OCI-LY7 (cell line): ENCODE measurements at regions not wholly inside any gene's neighbourhood (a gene's known extent, or its start where the extent isn't known, plus 50 kb on each side); places are given as distances from the start of the nearest gene placed in this dataset.

Experiments
- BruUV-seq: library from RNA; stranded (reverse); fragments of 400-500 nt; replicated peaks from 2 replicates; lab custom pipeline; 2021; lab: Mats Ljungman, UMichigan
- CTCF ChIA-PET: fragments of 300-600 bp; sonication (Branson Sonifier 250); formaldehyde crosslinking; loops from one replicate; lab custom pipeline; 2022; ENCODE audit warnings: antibody characterized with exemption; ENCODE audit not compliant: unreplicated experiment; lab: Charles Lee
- POLR2A ChIA-PET: fragments of 300-600 bp; sonication (Branson Sonifier 250); formaldehyde crosslinking; loops from one replicate; lab custom pipeline; 2022; ENCODE audit warnings: antibody characterized with exemption; lab: Charles Lee
- DNase-seq: peaks from one replicate; pipeline ENCODE4 v3.0.0-alpha.2; 2015; ENCODE audit warnings: low spot score
- H2AFZ ChIP-seq: fragments of 200-600 bp; sonication (generic), shearing (Covaris generic); 2 replicates; pipeline ENCODE4 v1.6.1; 2014; ENCODE audit warnings: mild to moderate bottlenecking, antibody characterized with exemption, low read length, moderate library complexity
- H3K27ac ChIP-seq: fragments of 200-600 bp; sonication (generic); 2 replicates; pipeline ENCODE4 v1.5.1; 2014; ENCODE audit warnings: mixed run types, low read depth, mild to moderate bottlenecking, moderate library complexity, low read length, inconsistent platforms; ENCODE audit not compliant: poor library complexity, severe bottlenecking
- H3K36me3 ChIP-seq: fragments of 200-600 bp; sonication (generic); 2 replicates; pipeline ENCODE4 v1.6.1; 2014; ENCODE audit warnings: mild to moderate bottlenecking, antibody characterized with exemption, low read length, moderate library complexity, mixed read lengths; ENCODE audit not compliant: insufficient read depth
- H3K4me1 ChIP-seq: fragments of 200-600 bp; sonication (generic); 2 replicates; pipeline ENCODE4 v1.5.1; 2014; ENCODE audit warnings: mild to moderate bottlenecking, low read length; ENCODE audit not compliant: insufficient read depth, poor library complexity, severe bottlenecking
- H3K4me2 ChIP-seq: fragments of 200-600 bp; sonication (generic); 2 replicates; pipeline ENCODE4 v1.6.1; 2014; ENCODE audit warnings: mild to moderate bottlenecking, low read length
- H3K4me3 ChIP-seq: fragments of 200-600 bp; sonication (generic); 2 replicates; pipeline ENCODE4 v1.5.1; 2014; ENCODE audit warnings: mild to moderate bottlenecking, low read depth, low read length; ENCODE audit not compliant: poor library complexity, severe bottlenecking
- H3K79me2 ChIP-seq: fragments of 200-600 bp; sonication (generic); 2 replicates; pipeline ENCODE4 v1.6.1; 2016; ENCODE audit warnings: low read depth, mild to moderate bottlenecking, low read length, moderate library complexity, mixed read lengths; ENCODE audit not compliant: insufficient read depth
- H3K9me2 ChIP-seq: fragments of 200-600 bp; sonication (generic); 2 replicates; pipeline ENCODE4 v1.6.1; 2016; ENCODE audit warnings: mild to moderate bottlenecking, low read length, mixed read lengths; ENCODE audit not compliant: insufficient read depth
- H3K9me3 ChIP-seq: fragments of 200-600 bp; sonication (generic); 2 replicates; pipeline ENCODE4 v1.6.1; 2014; ENCODE audit warnings: mild to moderate bottlenecking, mixed run types, low read length, mixed read lengths
- H4K20me1 ChIP-seq: fragments of 200-600 bp; sonication (generic); 2 replicates; pipeline ENCODE4 v1.6.1; 2014; ENCODE audit warnings: mild to moderate bottlenecking, antibody characterized with exemption, low read length, moderate library complexity, mixed read lengths; ENCODE audit not compliant: insufficient read depth
- EZH2phosphoT487 ChIP-seq: fragments of 200-600 bp; sonication (generic); IDR thresholded peaks from 2 replicates; pipeline ENCODE4 v1.6.1; 2018; ENCODE audit warnings: low read depth, borderline replicate concordance, mild to moderate bottlenecking, mixed run types, antibody characterized with exemption, low read length, moderate library complexity, mixed read lengths
- intact Hi-C: fragments of 100-400 bp; cut with micrococcal nuclease; formaldehyde crosslinking; loops from one replicate; pipeline ENCODE4 v1.10.0; 2022; ENCODE audit not compliant: unreplicated experiment
- TF ChIP-seq, protein P1 (sequence below): fragments of 200-600 bp; sonication (generic); conservative IDR thresholded peaks from 2 replicates; pipeline ENCODE4 v1.5.1; 2014; ENCODE audit warnings: mild to moderate bottlenecking, antibody characterized with exemption, low read length, moderate library complexity, mixed read lengths

DNA sequence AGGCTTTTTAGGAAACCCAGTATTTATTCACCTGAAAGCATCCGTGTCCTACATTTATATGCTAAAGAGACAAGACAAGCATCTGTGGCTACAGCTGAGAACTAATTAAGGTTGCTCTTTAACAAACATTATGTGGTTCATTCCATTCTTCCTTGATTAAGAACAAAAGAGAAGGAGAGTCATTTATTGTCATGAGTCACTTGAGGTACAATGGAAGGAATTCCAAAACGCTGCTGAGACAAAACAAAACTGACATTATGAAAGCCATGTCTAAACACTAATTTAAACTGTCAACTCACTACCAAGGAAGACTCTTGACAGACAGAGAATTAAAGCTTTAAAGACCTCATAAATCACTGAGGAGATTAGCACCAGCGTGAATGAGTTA lies 214.4 kb downstream of the BMP4 start:
- no peaks in the 10 kb centered on the region for H4K20me1 ChIP-seq
- ChIA-PET CTCF (no interaction called here), POLR2A (interaction anchor here (1.0 kb wide), 1 partner anchor 12 kb away, joined by 3 read pairs; no protein-coding TSS in a partner anchor)
- no peak overlapping the region for H3K4me2 ChIP-seq
- no peaks in the 10 kb centered on the region for H3K9me2 ChIP-seq
- H3K27ac ChIP-seq: no peak overlapping the region
- H3K79me2 ChIP-seq: no peaks in the 10 kb centered on the region
- TF ChIP-seq, protein P1, sequence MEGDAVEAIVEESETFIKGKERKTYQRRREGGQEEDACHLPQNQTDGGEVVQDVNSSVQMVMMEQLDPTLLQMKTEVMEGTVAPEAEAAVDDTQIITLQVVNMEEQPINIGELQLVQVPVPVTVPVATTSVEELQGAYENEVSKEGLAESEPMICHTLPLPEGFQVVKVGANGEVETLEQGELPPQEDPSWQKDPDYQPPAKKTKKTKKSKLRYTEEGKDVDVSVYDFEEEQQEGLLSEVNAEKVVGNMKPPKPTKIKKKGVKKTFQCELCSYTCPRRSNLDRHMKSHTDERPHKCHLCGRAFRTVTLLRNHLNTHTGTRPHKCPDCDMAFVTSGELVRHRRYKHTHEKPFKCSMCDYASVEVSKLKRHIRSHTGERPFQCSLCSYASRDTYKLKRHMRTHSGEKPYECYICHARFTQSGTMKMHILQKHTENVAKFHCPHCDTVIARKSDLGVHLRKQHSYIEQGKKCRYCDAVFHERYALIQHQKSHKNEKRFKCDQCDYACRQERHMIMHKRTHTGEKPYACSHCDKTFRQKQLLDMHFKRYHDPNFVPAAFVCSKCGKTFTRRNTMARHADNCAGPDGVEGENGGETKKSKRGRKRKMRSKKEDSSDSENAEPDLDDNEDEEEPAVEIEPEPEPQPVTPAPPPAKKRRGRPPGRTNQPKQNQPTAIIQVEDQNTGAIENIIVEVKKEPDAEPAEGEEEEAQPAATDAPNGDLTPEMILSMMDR: no peak
- no peak for TF ChIP-seq EZH2phosphoT487
- intact Hi-C loops: no loop called here
- no peaks in the 10 kb centered on the region for H3K9me3 ChIP-seq
- no peak overlapping the region for H3K4me3 ChIP-seq
- no peaks in the 10 kb centered on the region for H3K36me3 ChIP-seq
- no peaks in the 10 kb centered on the region for H3K4me1 ChIP-seq
- DNase-seq: no peak
- BruUV-seq: no TSS peak
- H2AFZ ChIP-seq: no peak overlapping the region

DNA sequence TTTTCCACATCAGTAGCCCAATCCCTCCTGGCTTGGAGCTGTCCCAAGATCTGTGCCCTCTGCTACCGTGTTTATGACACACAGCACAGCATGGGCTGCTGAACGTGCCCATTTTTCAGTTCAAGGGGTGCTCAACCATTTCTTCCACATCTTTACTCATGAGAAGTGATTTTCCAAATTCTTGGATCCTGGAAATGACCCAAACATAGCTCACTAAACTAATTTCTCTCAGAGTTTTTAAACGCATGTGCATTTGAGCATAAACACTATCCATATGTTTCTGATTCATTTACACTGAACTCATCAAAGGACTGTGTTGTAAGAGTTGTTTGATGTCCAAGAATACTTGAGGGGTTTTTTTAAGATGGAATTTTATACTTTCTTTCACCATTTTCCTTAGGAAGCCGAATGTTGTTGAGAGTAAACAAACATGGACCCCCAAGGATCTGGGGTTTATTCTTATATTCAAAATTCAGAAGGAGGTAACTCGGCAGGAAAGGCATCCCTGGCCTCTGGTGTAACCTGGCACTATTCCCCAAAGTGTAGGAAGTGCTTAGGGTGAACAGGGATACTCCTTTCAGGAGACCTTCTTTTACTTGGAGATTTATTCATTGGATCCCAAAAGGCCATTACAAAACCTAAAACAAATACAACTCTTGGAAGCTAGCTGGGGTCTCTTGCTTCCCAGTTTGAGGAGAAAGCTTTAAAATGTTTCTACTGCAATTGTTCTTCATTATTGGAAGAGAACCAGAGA lies 215.0 kb downstream of the BMP4 start:
- Histone ChIP-seq H3K27ac (no peak overlapping the region), H3K9me2 (no peaks in the 10 kb centered on the region), H3K4me2 (no peak overlapping the region), H3K36me3 (no peaks in the 10 kb centered on the region), H3K4me1 (no peaks in the 10 kb centered on the region), H4K20me1 (no peaks in the 10 kb centered on the region), H3K79me2 (no peaks in the 10 kb centered on the region), H2AFZ (no peak overlapping the region), H3K4me3 (no peak overlapping the region), H3K9me3 (no peaks in the 10 kb centered on the region)
- BruUV-seq: no TSS peak
- intact Hi-C loops: no loop called here
- no peak for TF ChIP-seq EZH2phosphoT487
- TF ChIP-seq, protein P1: no peak
- ChIA-PET POLR2A (interaction anchor here (1.0 kb wide), 1 partner anchor 12 kb away, joined by 3 read pairs; no protein-coding TSS in a partner anchor), CTCF (no interaction called here)
- DNase-seq: no peak

DNA sequence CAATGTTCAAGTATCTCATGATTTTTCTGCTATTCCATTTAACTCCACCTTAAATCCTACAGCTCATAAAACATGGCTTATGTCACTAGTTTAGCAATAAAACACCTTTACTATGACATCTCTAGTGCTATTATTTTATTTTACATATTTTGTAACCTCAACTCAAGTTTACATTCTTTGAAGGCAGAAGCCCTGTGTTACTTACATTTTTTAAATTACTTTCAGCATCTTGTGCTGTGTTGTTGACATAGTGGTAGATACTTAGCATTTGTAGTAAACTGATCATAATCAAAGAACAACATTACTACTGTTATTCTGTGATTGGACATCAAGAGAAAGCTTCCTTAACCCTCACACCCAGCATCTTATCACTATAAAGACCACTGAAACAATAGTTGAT lies 216.1 kb downstream of the BMP4 start:
- no TSS peak for BruUV-seq
- DNase-seq: no peak
- no peak for TF ChIP-seq EZH2phosphoT487
- Histone ChIP-seq H4K20me1 (no peaks in the 10 kb centered on the region), H3K36me3 (no peaks in the 10 kb centered on the region), H3K27ac (no peak overlapping the region), H3K9me2 (no peaks in the 10 kb centered on the region), H3K79me2 (no peaks in the 10 kb centered on the region), H3K4me1 (no peaks in the 10 kb centered on the region), H3K4me2 (no peak overlapping the region), H3K4me3 (no peak overlapping the region), H2AFZ (no peak overlapping the region), H3K9me3 (no peaks in the 10 kb centered on the region)
- intact Hi-C loops: no loop called here
- ChIA-PET CTCF (no interaction called here), POLR2A (interaction anchor here (0.7 kb wide), 2 partner anchors 80 to 173 kb away, joined by 3 to 4 read pairs; no protein-coding TSS in a partner anchor)
